ENCODE measurements at regions not wholly inside any gene's neighbourhood (a gene's known extent, or its start where the extent isn't known, plus 50 kb on each side); places are given as distances from the start of the nearest gene placed in this dataset.

- DNase-seq, result no peak
- Mint-ChIP-seq H3K36me3 (ENCODE audit: insufficient read depth) (no peaks in the 10 kb centered on the region), H3K4me1 (ENCODE audit: low read depth) (no peaks in the 10 kb centered on the region), H3K9me3 (no peaks in the 10 kb centered on the region), H3K4me3 (no peak overlapping the region), H3K27me3 (ENCODE audit: low read depth) (no peaks in the 10 kb centered on the region)
- ATAC-seq, result no peak
Measured at GRCh38 chr5:8770431-8770830, 775.4 kb downstream of the SEMA5A start.

- no peak overlapping the region for H3K4me3 Mint-ChIP-seq
- no peaks in the 10 kb centered on the region for H3K27me3 Mint-ChIP-seq (ENCODE audit: low read depth)
- ATAC-seq, result no peak
- DNase-seq, result no peak
- H3K9me3 Mint-ChIP-seq, result peaks cover 10% of the 10 kb centered on the region
- H3K4me1 Mint-ChIP-seq (ENCODE audit: low read depth), result no peaks in the 10 kb centered on the region
- H3K36me3 Mint-ChIP-seq (ENCODE audit: insufficient read depth), result no peaks in the 10 kb centered on the region
Measured at GRCh38 chr5:8773046-8773615, 772.7 kb downstream of the SEMA5A start.

GRCh38 chr5:8784692-8785091 is 761.2 kb downstream of the SEMA5A start:
- Mint-ChIP-seq H3K36me3 (ENCODE audit: insufficient read depth) (no peaks in the 10 kb centered on the region), H3K27me3 (ENCODE audit: low read depth) (no peaks in the 10 kb centered on the region), H3K4me1 (ENCODE audit: low read depth) (no peaks in the 10 kb centered on the region), H3K4me3 (no peak overlapping the region), H3K9me3 (peaks cover 11% of the 10 kb centered on the region)
- no peak for DNase-seq
- ATAC-seq, result no peak

GRCh38 chr5:8788246-8788645 is 757.6 kb downstream of the SEMA5A start:
- H3K4me1 Mint-ChIP-seq (ENCODE audit: low read depth), result no peaks in the 10 kb centered on the region
- H3K36me3 Mint-ChIP-seq (ENCODE audit: insufficient read depth), result no peaks in the 10 kb centered on the region
- H3K9me3 Mint-ChIP-seq, result peaks cover 13% of the 10 kb centered on the region
- ATAC-seq (no peak), DNase-seq (no peak)
- no peak overlapping the region for H3K4me3 Mint-ChIP-seq
- H3K27me3 Mint-ChIP-seq (ENCODE audit: low read depth), result no peaks in the 10 kb centered on the region

GRCh38 chr5:8805653-8806052 is 740.2 kb downstream of the SEMA5A start:
- DNase-seq (no peak), ATAC-seq (no peak)
- Mint-ChIP-seq H3K9me3 (peaks cover 44% of the 10 kb centered on the region), H3K27me3 (ENCODE audit: low read depth) (no peaks in the 10 kb centered on the region), H3K36me3 (ENCODE audit: insufficient read depth) (no peaks in the 10 kb centered on the region), H3K4me1 (ENCODE audit: low read depth) (no peaks in the 10 kb centered on the region), H3K4me3 (no peak overlapping the region)

GRCh38 chr5:8807636-8808035 is 738.2 kb downstream of the SEMA5A start:
- DNase-seq (no peak), ATAC-seq (no peak)
- no peaks in the 10 kb centered on the region for H3K36me3 Mint-ChIP-seq (ENCODE audit: insufficient read depth)
- H3K4me3 Mint-ChIP-seq, result no peak overlapping the region
- peaks cover 44% of the 10 kb centered on the region for H3K9me3 Mint-ChIP-seq
- no peaks in the 10 kb centered on the region for H3K27me3 Mint-ChIP-seq (ENCODE audit: low read depth)
- H3K4me1 Mint-ChIP-seq (ENCODE audit: low read depth), result no peaks in the 10 kb centered on the region

GRCh38 chr5:8811581-8811980 is 734.3 kb downstream of the SEMA5A start:
- peaks cover 37% of the 10 kb centered on the region for H3K9me3 Mint-ChIP-seq
- H3K4me1 Mint-ChIP-seq (ENCODE audit: low read depth), result no peaks in the 10 kb centered on the region
- ATAC-seq, result no peak
- H3K4me3 Mint-ChIP-seq, result no peak overlapping the region
- H3K36me3 Mint-ChIP-seq (ENCODE audit: insufficient read depth), result no peaks in the 10 kb centered on the region
- H3K27me3 Mint-ChIP-seq (ENCODE audit: low read depth), result no peaks in the 10 kb centered on the region
- DNase-seq, result no peak

GRCh38 chr5:8813180-8813579 is 732.7 kb downstream of the SEMA5A start:
- Mint-ChIP-seq H3K9me3 (peaks cover 32% of the 10 kb centered on the region), H3K36me3 (ENCODE audit: insufficient read depth) (no peaks in the 10 kb centered on the region), H3K4me3 (no peak overlapping the region), H3K27me3 (ENCODE audit: low read depth) (no peaks in the 10 kb centered on the region), H3K4me1 (ENCODE audit: low read depth) (no peaks in the 10 kb centered on the region)
- no peak for ATAC-seq
- DNase-seq, result no peak

- H3K9me3 Mint-ChIP-seq, result peaks cover 32% of the 10 kb centered on the region
- no peaks in the 10 kb centered on the region for H3K27me3 Mint-ChIP-seq (ENCODE audit: low read depth)
- DNase-seq, result no peak
Measured at GRCh38 chr5:8814105-8814504, 731.8 kb downstream of the SEMA5A start.

GRCh38 chr5:8824371-8824770 is 721.5 kb downstream of the SEMA5A start:
- no peaks in the 10 kb centered on the region for H3K27me3 Mint-ChIP-seq (ENCODE audit: low read depth)
- DNase-seq, result no peak
- H3K4me1 Mint-ChIP-seq (ENCODE audit: low read depth), result no peaks in the 10 kb centered on the region
- H3K4me3 Mint-ChIP-seq, result no peak overlapping the region
- no peaks in the 10 kb centered on the region for H3K36me3 Mint-ChIP-seq (ENCODE audit: insufficient read depth)
- ATAC-seq, result no peak
- peaks cover 6% of the 10 kb centered on the region for H3K9me3 Mint-ChIP-seq

More at GRCh38 chr5:8814105-8814504, 731.8 kb downstream of the SEMA5A start:
- Mint-ChIP-seq H3K4me1 (ENCODE audit: low read depth) (no peaks in the 10 kb centered on the region), H3K4me3 (no peak overlapping the region), H3K36me3 (ENCODE audit: insufficient read depth) (no peaks in the 10 kb centered on the region)
- ATAC-seq, result no peak

- peaks cover 6% of the 10 kb centered on the region for H3K9me3 Mint-ChIP-seq
- H3K4me1 Mint-ChIP-seq (ENCODE audit: low read depth), result no peaks in the 10 kb centered on the region
- H3K27me3 Mint-ChIP-seq (ENCODE audit: low read depth), result no peaks in the 10 kb centered on the region
- H3K4me3 Mint-ChIP-seq, result no peak overlapping the region
- DNase-seq, result no peak
- no peaks in the 10 kb centered on the region for H3K36me3 Mint-ChIP-seq (ENCODE audit: insufficient read depth)
- no peak for ATAC-seq
Measured at GRCh38 chr5:8825139-8825757, 720.6 kb downstream of the SEMA5A start.

- H3K36me3 Mint-ChIP-seq (ENCODE audit: insufficient read depth), result no peaks in the 10 kb centered on the region
- no peak overlapping the region for H3K4me3 Mint-ChIP-seq
- no peaks in the 10 kb centered on the region for H3K27me3 Mint-ChIP-seq (ENCODE audit: low read depth)
- ATAC-seq, result no peak
- H3K9me3 Mint-ChIP-seq, result peaks cover 6% of the 10 kb centered on the region
- no peak for DNase-seq
- no peaks in the 10 kb centered on the region for H3K4me1 Mint-ChIP-seq (ENCODE audit: low read depth)
Measured at GRCh38 chr5:8826508-8826907, 719.4 kb downstream of the SEMA5A start.

- ATAC-seq, result no peak
- Mint-ChIP-seq H3K4me3 (no peak overlapping the region), H3K9me3 (peaks cover 6% of the 10 kb centered on the region), H3K4me1 (ENCODE audit: low read depth) (no peaks in the 10 kb centered on the region), H3K36me3 (ENCODE audit: insufficient read depth) (no peaks in the 10 kb centered on the region), H3K27me3 (ENCODE audit: low read depth) (no peaks in the 10 kb centered on the region)
- DNase-seq, result no peak
Measured at GRCh38 chr5:8827696-8828095, 718.2 kb downstream of the SEMA5A start.

GRCh38 chr5:8828596-8829322 is 717.1 kb downstream of the SEMA5A start:
- DNase-seq, result no peak
- no peaks in the 10 kb centered on the region for H3K27me3 Mint-ChIP-seq (ENCODE audit: low read depth)
- H3K9me3 Mint-ChIP-seq, result peaks cover 7% of the 10 kb centered on the region
- H3K36me3 Mint-ChIP-seq (ENCODE audit: insufficient read depth), result no peaks in the 10 kb centered on the region
- no peak for ATAC-seq
- no peaks in the 10 kb centered on the region for H3K4me1 Mint-ChIP-seq (ENCODE audit: low read depth)
- H3K4me3 Mint-ChIP-seq, result no peak overlapping the region
